Right lobe of liver (tissue), 4 donors: ENCODE measurements at regions not wholly inside any gene's neighbourhood (a gene's known extent, or its start where the extent isn't known, plus 50 kb on each side); places are given as distances from the start of the nearest gene placed in this dataset.

ENCODE experiments used
- POLR2A ChIP-seq: fragments of 450-650 bp; IDR thresholded peaks from one replicate; pipeline ENCODE4 v1.6.1; 2017; ENCODE audit warnings: antibody characterized with exemption, mild to moderate bottlenecking
- TF ChIP-seq, protein P1 (sequence below), 4 donors: fragments of 200-600 bp in 3 of 4; fragments of 450-650 bp in 1 of 4; IDR thresholded peaks; one replicate each; pipeline versions ENCODE4 v1.5.1 to v1.8.0; 2016 to 2022; ENCODE audit warnings: antibody characterized with exemption in 4 of 4, mild to moderate bottlenecking in 2 of 4
- donor health status: DM: no; HTN: no; CAD: no.
- donor health status: DM: no; HTN: no; CAD: no.
- donor health status: DM: no; HTN: yes; CAD: no.

GRCh38 chrX:125952973-125953372 is 213.1 kb downstream of the DCAF12L2 start:
- TF ChIP-seq, protein P1, sequence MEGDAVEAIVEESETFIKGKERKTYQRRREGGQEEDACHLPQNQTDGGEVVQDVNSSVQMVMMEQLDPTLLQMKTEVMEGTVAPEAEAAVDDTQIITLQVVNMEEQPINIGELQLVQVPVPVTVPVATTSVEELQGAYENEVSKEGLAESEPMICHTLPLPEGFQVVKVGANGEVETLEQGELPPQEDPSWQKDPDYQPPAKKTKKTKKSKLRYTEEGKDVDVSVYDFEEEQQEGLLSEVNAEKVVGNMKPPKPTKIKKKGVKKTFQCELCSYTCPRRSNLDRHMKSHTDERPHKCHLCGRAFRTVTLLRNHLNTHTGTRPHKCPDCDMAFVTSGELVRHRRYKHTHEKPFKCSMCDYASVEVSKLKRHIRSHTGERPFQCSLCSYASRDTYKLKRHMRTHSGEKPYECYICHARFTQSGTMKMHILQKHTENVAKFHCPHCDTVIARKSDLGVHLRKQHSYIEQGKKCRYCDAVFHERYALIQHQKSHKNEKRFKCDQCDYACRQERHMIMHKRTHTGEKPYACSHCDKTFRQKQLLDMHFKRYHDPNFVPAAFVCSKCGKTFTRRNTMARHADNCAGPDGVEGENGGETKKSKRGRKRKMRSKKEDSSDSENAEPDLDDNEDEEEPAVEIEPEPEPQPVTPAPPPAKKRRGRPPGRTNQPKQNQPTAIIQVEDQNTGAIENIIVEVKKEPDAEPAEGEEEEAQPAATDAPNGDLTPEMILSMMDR (IDR thresholded peaks at IDR 0.05): no peak
- no peak for TF ChIP-seq POLR2A
